HG03175 (cell line): ENCODE measurements at regions not wholly inside any gene's neighbourhood (a gene's known extent, or its start where the extent isn't known, plus 50 kb on each side); places are given as distances from the start of the nearest gene placed in this dataset.
"Not testable (repeated sequence)": the region's sequence is repeated elsewhere in the genome, so short reads cannot be mapped to it uniquely, and the experiment has no call there.

Experiments used
- ATAC-seq: cut with Tn5 transposase; IDR thresholded peaks from one replicate; pipeline ENCODE4 v1.9.1; 2021; ENCODE audit warnings: mild to moderate bottlenecking, moderate library complexity; ENCODE audit not compliant: unreplicated experiment

DNA sequence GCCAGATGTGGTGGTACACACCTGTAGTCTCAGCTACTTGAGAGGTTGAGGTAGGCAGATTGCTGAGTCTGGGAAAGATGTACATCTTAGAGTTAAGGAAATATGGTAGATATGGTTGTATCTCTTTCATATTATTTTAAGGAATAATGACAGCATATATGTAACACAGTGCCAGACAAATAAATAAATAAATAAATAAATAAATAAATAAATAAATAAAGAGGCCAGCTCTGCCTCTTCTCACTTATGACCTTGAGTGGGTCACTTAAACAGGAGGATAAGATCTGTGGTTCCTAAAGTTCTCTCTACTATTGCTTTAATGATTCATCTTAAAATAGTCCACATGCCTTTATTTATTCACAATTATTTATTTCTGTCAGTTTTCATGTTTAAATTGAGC, 890.9 kb upstream of the TENM4 start:
- ATAC-seq = no peak

DNA sequence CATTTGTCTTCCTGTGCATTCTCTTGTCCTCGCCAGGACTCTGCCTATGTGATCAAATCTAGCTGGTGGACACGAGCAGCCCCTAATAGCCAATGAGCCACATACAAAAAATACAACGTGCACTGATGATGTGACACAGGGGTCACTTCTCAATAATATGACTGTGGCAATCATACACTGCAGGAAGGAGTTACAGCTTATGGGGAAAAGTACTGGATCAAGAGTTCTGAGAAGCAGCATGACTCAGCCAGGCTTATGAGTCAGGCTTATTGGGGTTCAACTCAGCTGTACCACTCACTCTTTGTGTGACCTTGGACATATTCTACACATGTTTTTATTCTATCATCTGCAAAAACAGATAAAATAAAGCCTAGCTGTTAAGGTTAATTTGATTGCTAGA, 889.4 kb upstream of the TENM4 start:
- no peak for ATAC-seq

DNA sequence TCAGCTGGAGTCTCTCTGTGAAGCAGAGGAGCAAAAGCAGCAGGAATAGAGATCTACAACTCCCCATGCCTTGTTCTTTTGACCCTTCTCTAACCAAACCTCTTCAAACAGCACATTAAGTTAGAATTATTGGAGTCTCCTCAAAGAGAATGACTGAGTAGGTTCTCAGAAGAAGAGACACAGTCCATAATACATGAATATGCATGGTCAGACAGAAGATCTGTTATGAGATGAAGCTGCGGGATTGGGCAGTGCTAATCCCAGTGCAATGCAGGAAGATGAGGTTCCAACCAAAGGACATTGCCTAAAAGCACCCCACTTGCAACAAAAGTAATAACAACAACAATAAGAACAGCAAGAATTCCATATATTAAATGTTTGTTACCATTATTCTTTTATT, 887.9 kb upstream of the TENM4 start:
- ATAC-seq = no peak

DNA sequence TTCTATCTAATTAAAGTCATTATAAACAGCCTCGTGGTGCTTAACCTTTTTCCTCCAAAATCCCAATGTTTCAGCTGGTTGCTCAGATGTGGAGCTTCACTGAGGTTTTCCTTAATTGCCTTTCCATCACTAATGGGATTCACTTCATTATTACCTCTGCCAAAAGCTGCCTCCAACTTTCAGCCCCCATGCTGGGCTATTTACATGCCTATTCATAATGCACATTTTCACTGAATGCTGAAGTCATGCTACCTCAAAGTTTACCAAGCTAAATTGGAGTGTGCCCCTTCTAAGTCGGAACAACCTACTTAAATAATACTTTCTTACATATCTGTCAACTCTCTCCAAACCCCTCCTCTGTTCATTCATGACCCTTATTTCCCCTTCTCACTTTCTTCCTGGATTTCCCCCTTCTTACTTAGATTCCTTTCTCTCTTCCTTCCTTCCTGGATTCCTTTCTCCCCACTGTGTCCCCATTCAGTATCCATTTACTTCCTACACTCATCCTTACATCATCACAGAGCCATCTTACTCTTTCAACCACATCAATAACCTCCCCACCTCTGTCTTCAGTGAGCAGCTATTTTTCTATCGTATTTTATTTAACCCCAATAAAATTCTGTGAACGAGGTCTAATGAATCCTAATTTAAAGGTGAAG, 887.3 kb upstream of the TENM4 start:
- ATAC-seq = no peak

DNA sequence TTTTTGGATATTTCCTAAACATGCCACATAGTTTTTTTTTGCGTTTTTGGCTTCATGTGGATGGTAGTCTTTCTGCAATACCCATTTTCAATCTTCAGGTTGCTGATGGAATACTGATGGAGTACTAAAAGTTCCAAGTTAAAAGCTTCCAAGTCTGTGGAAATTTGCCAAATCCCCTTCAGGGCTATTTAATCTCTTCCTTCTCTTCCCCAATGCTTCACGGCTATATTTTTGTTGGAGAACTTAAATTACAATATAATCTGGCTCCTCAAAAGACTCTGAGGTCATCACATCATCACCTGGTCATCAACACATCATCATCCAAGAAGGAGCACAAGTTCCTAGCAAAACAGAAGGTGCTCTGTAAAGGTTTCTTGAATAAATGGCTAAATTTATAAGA, 881.0 kb upstream of the TENM4 start:
- ATAC-seq = no peak

DNA sequence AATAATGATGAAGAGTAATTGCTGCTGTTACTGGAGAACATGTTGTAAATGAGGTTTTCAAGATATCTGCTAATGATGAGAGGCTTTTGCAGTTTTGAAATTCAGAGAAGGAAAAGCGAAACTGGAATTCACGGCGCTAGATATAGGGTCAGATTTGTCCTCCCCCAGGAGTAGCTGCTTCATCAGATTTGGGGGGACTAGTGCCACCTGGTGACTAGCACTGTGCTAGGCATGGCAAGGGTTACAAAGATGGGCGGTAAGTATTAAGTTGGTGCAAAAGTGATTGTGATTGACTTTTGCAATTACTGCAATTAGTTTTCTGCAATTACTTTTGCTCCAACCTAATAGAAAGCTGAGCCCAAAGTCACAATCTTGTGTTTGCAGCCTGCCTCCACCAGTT, 879.9 kb upstream of the TENM4 start:
- no peak for ATAC-seq

- no peak for ATAC-seq
These were observed 879.4 kb upstream of the TENM4 start for GRCh38 chr11:80320226-80320625.

DNA sequence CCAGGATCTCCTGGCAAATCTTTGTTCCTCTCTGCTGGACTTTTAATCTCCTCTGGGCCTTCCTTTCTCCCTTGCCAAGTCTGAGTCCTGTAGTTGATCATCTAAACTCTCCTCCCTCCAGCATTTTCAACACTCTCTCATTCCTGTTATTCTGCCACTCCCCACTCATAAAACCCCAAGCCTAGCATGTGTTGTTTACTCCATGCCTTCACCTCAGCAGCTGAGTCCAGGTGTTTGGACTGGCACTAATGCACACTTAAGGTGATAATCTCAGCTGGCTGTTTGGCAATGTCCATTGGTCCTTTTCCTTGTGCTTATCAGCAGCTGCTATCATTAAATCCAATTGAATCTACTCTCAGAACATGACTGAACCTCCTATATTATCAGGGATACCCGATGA, 876.8 kb upstream of the TENM4 start:
- ATAC-seq = no peak

DNA sequence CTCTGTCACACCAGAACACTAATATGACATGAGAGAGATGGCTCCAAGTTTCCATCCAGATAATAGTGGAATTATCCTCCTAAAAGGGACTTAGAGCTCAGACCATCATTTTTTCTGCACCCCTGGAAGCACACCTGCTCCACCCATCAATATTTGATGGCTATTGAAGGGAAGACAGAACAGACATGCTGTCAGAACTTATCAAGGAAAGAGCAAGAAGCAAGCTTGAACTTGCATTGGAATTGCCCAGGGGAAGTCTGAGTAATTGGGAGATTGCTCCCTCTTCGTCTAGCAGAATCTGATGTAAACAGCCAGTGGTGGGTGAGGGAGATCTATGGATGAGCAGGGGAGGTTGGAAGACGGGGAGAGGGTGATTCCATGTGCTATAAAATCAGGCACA, 874.4 kb upstream of the TENM4 start:
- no peak for ATAC-seq

- ATAC-seq = no peak
These were observed 868.5 kb upstream of the TENM4 start for GRCh38 chr11:80309301-80309700.

GRCh38 chr11:80307676-80308075, 866.8 kb upstream of the TENM4 start:
- no peak for ATAC-seq

- ATAC-seq = no peak
These were observed 857.2 kb upstream of the TENM4 start for GRCh38 chr11:80297858-80298632.

GRCh38 chr11:80293293-80293692, 852.5 kb upstream of the TENM4 start:
- no peak for ATAC-seq

GRCh38 chr11:80284946-80285785, 844.3 kb upstream of the TENM4 start:
- ATAC-seq = no peak

- no peak for ATAC-seq
These were observed 841.8 kb upstream of the TENM4 start for GRCh38 chr11:80282643-80283042.

GRCh38 chr11:80281194-80281593, 840.4 kb upstream of the TENM4 start:
- no peak for ATAC-seq

DNA sequence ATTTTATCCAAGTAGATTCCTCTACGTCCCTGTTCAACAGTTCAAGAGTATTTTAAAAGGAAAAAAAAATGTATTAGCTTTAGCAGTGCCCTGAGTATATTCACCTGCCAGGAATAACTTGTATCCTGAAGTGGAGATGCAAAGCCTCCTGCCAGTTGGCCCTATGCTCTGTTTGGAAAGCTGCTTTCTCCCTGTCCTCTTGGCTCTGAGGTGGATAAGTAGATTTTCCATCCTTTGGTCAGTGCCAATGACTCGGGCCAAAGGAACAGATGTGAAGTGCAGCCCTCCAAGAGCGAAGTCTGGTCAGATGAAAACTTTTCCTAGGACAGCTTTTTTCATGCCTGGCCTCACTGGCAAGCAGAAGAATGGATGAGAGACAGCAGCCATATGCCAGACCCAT, 839.9 kb upstream of the TENM4 start:
- no peak for ATAC-seq

- no peak for ATAC-seq
These were observed 820.9 kb upstream of the TENM4 start for GRCh38 chr11:80261776-80262175.

- not testable (repeated sequence) for ATAC-seq
These were observed 816.6 kb upstream of the TENM4 start for GRCh38 chr11:80257319-80258015.

DNA sequence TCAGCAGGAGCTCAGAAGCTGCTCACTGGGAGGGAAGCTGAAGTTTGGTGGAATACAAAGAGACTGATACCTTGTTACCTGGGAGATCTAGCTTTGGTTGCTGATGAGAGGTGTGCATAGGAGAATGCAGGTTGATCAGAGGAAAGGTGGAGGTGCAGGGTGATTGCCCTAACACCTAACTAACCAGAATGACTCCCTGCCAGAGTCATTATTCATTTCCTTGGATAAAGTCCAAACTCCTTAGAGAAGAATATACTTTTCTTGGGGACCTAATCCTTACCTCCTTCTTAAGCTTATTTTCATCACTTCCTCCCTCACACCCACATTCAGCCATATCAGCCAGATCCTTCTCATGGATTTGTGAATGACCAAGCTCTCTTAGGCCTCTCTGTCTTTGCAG, 814.2 kb upstream of the TENM4 start:
- ATAC-seq = no peak

- ATAC-seq = no peak
These were observed 800.9 kb upstream of the TENM4 start for GRCh38 chr11:80241766-80242165.
